Thyroid gland (tissue), 4 donors: ENCODE measurements at regions not wholly inside any gene's neighbourhood (a gene's known extent, or its start where the extent isn't known, plus 50 kb on each side); places are given as distances from the start of the nearest gene placed in this dataset.

Experiments used
- POLR2A ChIP-seq, 2 donors: fragments of 450-650 bp; IDR thresholded peaks; one replicate each; pipeline ENCODE4 v1.6.1; 2017; ENCODE audit warnings: antibody characterized with exemption in 2 of 2, mild to moderate bottlenecking in 2 of 2, moderate library complexity in 1 of 2
- TF ChIP-seq, protein P1 (sequence below), 6 experiments: fragments of 200-600 bp in 3 of 6; fragments of 450-650 bp in 3 of 6; sonication (generic) in 3 of 6; IDR thresholded peaks; one replicate each; pipeline ENCODE4 v1.5.1; 2016 to 2019; ENCODE audit warnings: antibody characterized with exemption in 6 of 6, mild to moderate bottlenecking in 2 of 6, inconsistent platforms in 1 of 6, moderate library complexity in 1 of 6

DNA sequence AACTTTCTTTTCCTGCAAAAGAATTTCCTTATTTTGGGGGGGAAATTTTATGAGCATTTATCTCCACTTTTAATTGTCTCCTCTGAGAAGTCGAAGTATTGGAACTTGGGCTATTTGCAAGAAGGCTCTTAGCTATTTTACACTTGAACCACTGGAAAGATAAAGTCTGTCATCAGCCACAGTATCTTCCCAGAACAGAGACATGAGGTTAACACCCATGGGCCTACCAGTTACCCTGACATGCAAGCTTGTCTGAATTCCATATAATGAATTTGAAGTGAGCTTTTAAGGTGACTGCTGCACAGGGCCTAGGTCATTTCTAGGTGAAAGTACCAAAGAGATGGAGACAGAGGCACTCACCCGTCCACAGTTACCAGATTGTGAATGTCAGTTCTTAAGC is 193.1 kb downstream of the SIM1 start:
- TF ChIP-seq, protein P1, sequence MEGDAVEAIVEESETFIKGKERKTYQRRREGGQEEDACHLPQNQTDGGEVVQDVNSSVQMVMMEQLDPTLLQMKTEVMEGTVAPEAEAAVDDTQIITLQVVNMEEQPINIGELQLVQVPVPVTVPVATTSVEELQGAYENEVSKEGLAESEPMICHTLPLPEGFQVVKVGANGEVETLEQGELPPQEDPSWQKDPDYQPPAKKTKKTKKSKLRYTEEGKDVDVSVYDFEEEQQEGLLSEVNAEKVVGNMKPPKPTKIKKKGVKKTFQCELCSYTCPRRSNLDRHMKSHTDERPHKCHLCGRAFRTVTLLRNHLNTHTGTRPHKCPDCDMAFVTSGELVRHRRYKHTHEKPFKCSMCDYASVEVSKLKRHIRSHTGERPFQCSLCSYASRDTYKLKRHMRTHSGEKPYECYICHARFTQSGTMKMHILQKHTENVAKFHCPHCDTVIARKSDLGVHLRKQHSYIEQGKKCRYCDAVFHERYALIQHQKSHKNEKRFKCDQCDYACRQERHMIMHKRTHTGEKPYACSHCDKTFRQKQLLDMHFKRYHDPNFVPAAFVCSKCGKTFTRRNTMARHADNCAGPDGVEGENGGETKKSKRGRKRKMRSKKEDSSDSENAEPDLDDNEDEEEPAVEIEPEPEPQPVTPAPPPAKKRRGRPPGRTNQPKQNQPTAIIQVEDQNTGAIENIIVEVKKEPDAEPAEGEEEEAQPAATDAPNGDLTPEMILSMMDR (IDR thresholded peaks at IDR 0.05) = no peak
- TF ChIP-seq POLR2A (IDR thresholded peaks at IDR 0.05) = no peak
